ENCODE measurements at regions not wholly inside any gene's neighbourhood (a gene's known extent, or its start where the extent isn't known, plus 50 kb on each side); places are given as distances from the start of the nearest gene placed in this dataset.

DNA sequence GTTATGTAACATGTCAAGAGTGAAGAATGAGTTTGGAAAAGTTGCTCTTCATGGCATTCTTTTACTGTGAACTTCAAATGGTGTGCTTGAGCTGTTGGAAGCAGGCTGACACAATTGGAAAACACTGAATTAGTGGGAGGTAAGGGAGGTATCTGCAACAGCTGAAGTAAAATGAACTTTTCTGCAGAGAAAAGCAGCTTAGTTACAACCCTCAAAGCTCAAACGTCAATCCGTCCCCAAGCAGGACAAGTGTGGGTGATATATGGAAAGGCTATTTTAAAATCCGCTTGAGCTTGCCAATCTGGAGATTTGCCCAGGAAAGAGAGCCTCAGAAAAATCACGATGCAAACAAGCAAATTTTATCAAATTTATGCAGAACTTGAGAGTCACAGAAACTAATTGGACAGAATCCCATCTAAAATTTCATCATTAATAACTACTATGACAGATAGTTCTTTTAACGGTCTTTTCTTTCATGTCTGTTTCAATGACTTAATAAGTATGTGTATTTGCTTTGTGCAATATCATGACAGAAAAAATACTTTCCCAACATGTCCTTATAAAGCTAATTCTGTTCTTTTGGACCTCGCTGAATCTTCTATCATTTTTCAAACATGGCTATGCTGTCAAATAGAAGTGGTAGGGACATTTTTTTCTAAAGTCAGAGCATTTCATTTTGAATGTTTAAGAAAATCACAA lies 266.6 kb upstream of the SLITRK3 start:
- no peak for DNase-seq (ENCODE audit: insufficient read length, low spot score, missing footprints)
- TF ChIP-seq, protein P1, sequence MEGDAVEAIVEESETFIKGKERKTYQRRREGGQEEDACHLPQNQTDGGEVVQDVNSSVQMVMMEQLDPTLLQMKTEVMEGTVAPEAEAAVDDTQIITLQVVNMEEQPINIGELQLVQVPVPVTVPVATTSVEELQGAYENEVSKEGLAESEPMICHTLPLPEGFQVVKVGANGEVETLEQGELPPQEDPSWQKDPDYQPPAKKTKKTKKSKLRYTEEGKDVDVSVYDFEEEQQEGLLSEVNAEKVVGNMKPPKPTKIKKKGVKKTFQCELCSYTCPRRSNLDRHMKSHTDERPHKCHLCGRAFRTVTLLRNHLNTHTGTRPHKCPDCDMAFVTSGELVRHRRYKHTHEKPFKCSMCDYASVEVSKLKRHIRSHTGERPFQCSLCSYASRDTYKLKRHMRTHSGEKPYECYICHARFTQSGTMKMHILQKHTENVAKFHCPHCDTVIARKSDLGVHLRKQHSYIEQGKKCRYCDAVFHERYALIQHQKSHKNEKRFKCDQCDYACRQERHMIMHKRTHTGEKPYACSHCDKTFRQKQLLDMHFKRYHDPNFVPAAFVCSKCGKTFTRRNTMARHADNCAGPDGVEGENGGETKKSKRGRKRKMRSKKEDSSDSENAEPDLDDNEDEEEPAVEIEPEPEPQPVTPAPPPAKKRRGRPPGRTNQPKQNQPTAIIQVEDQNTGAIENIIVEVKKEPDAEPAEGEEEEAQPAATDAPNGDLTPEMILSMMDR (IDR thresholded peaks at IDR 0.05; ENCODE audit: extremely low read depth, low read depth, low read length), result no peak
- peaks cover 4% of the 10 kb centered on the region for H3K9me3 ChIP-seq (ENCODE audit: low read depth, low read length)
- no peaks in the 10 kb centered on the region for H3K4me1 ChIP-seq (ENCODE audit: insufficient read depth, low read length)
- H3K27me3 ChIP-seq (ENCODE audit: insufficient read depth, low read length), result no peaks in the 10 kb centered on the region
- H3K79me2 ChIP-seq (ENCODE audit: insufficient read depth, low read length), result no peaks in the 10 kb centered on the region
- H3K4me3 ChIP-seq (ENCODE audit: insufficient read depth, low read length), result no peak overlapping the region
- no peaks in the 10 kb centered on the region for H4K20me1 ChIP-seq (ENCODE audit: insufficient read depth, low read length)
- no peak overlapping the region for H3K4me2 ChIP-seq (ENCODE audit: insufficient read depth, low read length)
- no peak overlapping the region for H2AFZ ChIP-seq (ENCODE audit: low read length)
- H3K36me3 ChIP-seq (ENCODE audit: insufficient read depth, low read length), result no peaks in the 10 kb centered on the region
- no peak overlapping the region for H3K27ac ChIP-seq (ENCODE audit: low read depth, low read length)

- Histone ChIP-seq H3K4me2 (ENCODE audit: insufficient read depth, low read length) (no peak overlapping the region), H3K4me3 (ENCODE audit: insufficient read depth, low read length) (no peak overlapping the region), H4K20me1 (ENCODE audit: insufficient read depth, low read length) (no peaks in the 10 kb centered on the region), H3K36me3 (ENCODE audit: insufficient read depth, low read length) (no peaks in the 10 kb centered on the region), H3K27me3 (ENCODE audit: insufficient read depth, low read length) (no peaks in the 10 kb centered on the region), H3K27ac (ENCODE audit: low read depth, low read length) (no peak overlapping the region), H3K79me2 (ENCODE audit: insufficient read depth, low read length) (no peaks in the 10 kb centered on the region), H2AFZ (ENCODE audit: low read length) (no peak overlapping the region), H3K9me3 (ENCODE audit: low read depth, low read length) (peaks cover 4% of the 10 kb centered on the region), H3K4me1 (ENCODE audit: insufficient read depth, low read length) (no peaks in the 10 kb centered on the region)
- DNase-seq (ENCODE audit: insufficient read length, low spot score, missing footprints), result no peak
- TF ChIP-seq, protein P1 (IDR thresholded peaks at IDR 0.05; ENCODE audit: extremely low read depth, low read depth, low read length), result no peak
Observed at GRCh38 chr3:165459924-165460835, 264.0 kb upstream of the SLITRK3 start.

GRCh38 chr3:165459111-165459510 lies 262.9 kb upstream of the SLITRK3 start:
- Histone ChIP-seq H3K9me3 (ENCODE audit: low read depth, low read length) (peaks cover 4% of the 10 kb centered on the region), H3K27ac (ENCODE audit: low read depth, low read length) (no peak overlapping the region), H3K4me2 (ENCODE audit: insufficient read depth, low read length) (no peak overlapping the region), H3K4me3 (ENCODE audit: insufficient read depth, low read length) (no peak overlapping the region), H3K36me3 (ENCODE audit: insufficient read depth, low read length) (no peaks in the 10 kb centered on the region), H3K4me1 (ENCODE audit: insufficient read depth, low read length) (no peaks in the 10 kb centered on the region), H3K27me3 (ENCODE audit: insufficient read depth, low read length) (no peaks in the 10 kb centered on the region), H2AFZ (ENCODE audit: low read length) (no peak overlapping the region), H3K79me2 (ENCODE audit: insufficient read depth, low read length) (no peaks in the 10 kb centered on the region), H4K20me1 (ENCODE audit: insufficient read depth, low read length) (no peaks in the 10 kb centered on the region)
- TF ChIP-seq, protein P1 (IDR thresholded peaks at IDR 0.05; ENCODE audit: extremely low read depth, low read depth, low read length), result no peak
- DNase-seq (ENCODE audit: insufficient read length, low spot score, missing footprints), result no peak

- Histone ChIP-seq H3K4me2 (ENCODE audit: insufficient read depth, low read length) (no peak overlapping the region), H3K36me3 (ENCODE audit: insufficient read depth, low read length) (no peaks in the 10 kb centered on the region), H3K27ac (ENCODE audit: low read depth, low read length) (no peak overlapping the region), H2AFZ (ENCODE audit: low read length) (no peak overlapping the region), H3K27me3 (ENCODE audit: insufficient read depth, low read length) (no peaks in the 10 kb centered on the region), H3K9me3 (ENCODE audit: low read depth, low read length) (peaks cover 4% of the 10 kb centered on the region), H3K4me3 (ENCODE audit: insufficient read depth, low read length) (no peak overlapping the region), H3K4me1 (ENCODE audit: insufficient read depth, low read length) (no peaks in the 10 kb centered on the region), H3K79me2 (ENCODE audit: insufficient read depth, low read length) (no peaks in the 10 kb centered on the region), H4K20me1 (ENCODE audit: insufficient read depth, low read length) (no peaks in the 10 kb centered on the region)
- DNase-seq (ENCODE audit: insufficient read length, low spot score, missing footprints), result no peak
- TF ChIP-seq, protein P1 (IDR thresholded peaks at IDR 0.05; ENCODE audit: extremely low read depth, low read depth, low read length), result no peak
Observed at GRCh38 chr3:165457096-165457495, 260.9 kb upstream of the SLITRK3 start.
